Adrenal gland (tissue), 9 donors: ENCODE measurements at regions not wholly inside any gene's neighbourhood (a gene's known extent, or its start where the extent isn't known, plus 50 kb on each side); places are given as distances from the start of the nearest gene placed in this dataset.
"Not testable (repeated sequence)": the region's sequence is repeated elsewhere in the genome, so short reads cannot be mapped to it uniquely, and the experiment has no call there.

ENCODE experiments used
- DNase-seq, 7 donors: peaks; one replicate each; pipeline ENCODE4 v3.0.0-alpha.2; 2019 to 2020
- H3K27ac ChIP-seq, 5 donors: fragments of 200-600 bp; sonication (generic) in 4 of 5; 1 replicate in 3 of 5; 2 replicates in 2 of 5; pipeline versions ENCODE4 v1.5.1 to v1.8.0; 2016 to 2020; ENCODE audit warnings: mild to moderate bottlenecking in 1 of 5
- H3K27me3 ChIP-seq: fragments of 200-600 bp; 2 replicates; pipeline ENCODE4 v1.8.0; 2021
- H3K36me3 ChIP-seq, 2 donors: fragments of 200-600 bp; replicated peaks in 1 of 2; 1 replicate in 1 of 2; 2 replicates in 1 of 2; pipeline versions ENCODE4 v1.5.1 to v1.8.0; 2018 to 2022
- H3K4me1 ChIP-seq, 2 donors: fragments of 200-600 bp; replicated peaks in 1 of 2; 1 replicate in 1 of 2; 2 replicates in 1 of 2; pipeline versions ENCODE4 v1.5.1 to v1.8.0; 2018 to 2021
- H3K4me3 ChIP-seq, 4 donors: fragments of 200-600 bp; sonication (generic) in 3 of 4; one replicate each; pipeline ENCODE4 v1.5.1; 2016 to 2018
- H3K9me3 ChIP-seq, 3 donors: fragments of 200-600 bp; sonication (generic) in 1 of 3; replicated peaks in 1 of 3; 1 replicate in 2 of 3; 2 replicates in 1 of 3; pipeline versions ENCODE4 v1.5.1 to v1.8.0; 2016 to 2021
- POLR2A ChIP-seq, 2 donors: fragments of 450-650 bp; IDR thresholded peaks; one replicate each; pipeline ENCODE4 v1.6.1; 2017; ENCODE audit warnings: antibody characterized with exemption in 2 of 2, mild to moderate bottlenecking in 2 of 2, moderate library complexity in 1 of 2
- WGBS, 4 donors: extraction: QIAGEN DNeasy Blood & Tissue Kit in 2 of 4; methylation state at CpG; one replicate each; pipeline versions ENCODE4 v1.1.5 to v1.1.7; 2013 to 2017; 5-methylcytosine and 5-hydroxymethylcytosine counted together
- intact Hi-C, 2 donors: fragments of 100-400 bp; cut with DNase I; formaldehyde crosslinking; loops; one replicate each; pipeline versions ENCODE4 v1.14.1 to v1.15.0; 2022 to 2023
- TF ChIP-seq, protein P1 (sequence below), 6 experiments: fragments of 450-650 bp in 4 of 6; fragments of 200-600 bp in 2 of 6; sonication (generic) in 1 of 6; IDR thresholded peaks; 1 replicate in 5 of 6; 2 replicates in 1 of 6; pipeline versions ENCODE4 v1.5.1 to v1.8.0; 2016 to 2021; ENCODE audit warnings: antibody characterized with exemption in 6 of 6, mild to moderate bottlenecking in 2 of 6, moderate library complexity in 1 of 6
- donor health status: healthy with polysubstance abuse.
- donor health status: Bipolar disorder and iron deficiency.
- donor health status: DM: yes; HTN: yes; CAD: no.
- donor health status: DM: no; HTN: no; CAD: no.
- donor health status: DM: no; HTN: no; CAD: no.

GRCh38 chr4:38386654-38387188 is 277.3 kb upstream of the KLF3 start:
- no peak overlapping the region for H3K4me3 ChIP-seq
- no peaks in the 10 kb centered on the region for H3K27me3 ChIP-seq
- intact Hi-C loops = no loop called here
- no peak for TF ChIP-seq POLR2A (IDR thresholded peaks at IDR 0.05)
- TF ChIP-seq, protein P1, sequence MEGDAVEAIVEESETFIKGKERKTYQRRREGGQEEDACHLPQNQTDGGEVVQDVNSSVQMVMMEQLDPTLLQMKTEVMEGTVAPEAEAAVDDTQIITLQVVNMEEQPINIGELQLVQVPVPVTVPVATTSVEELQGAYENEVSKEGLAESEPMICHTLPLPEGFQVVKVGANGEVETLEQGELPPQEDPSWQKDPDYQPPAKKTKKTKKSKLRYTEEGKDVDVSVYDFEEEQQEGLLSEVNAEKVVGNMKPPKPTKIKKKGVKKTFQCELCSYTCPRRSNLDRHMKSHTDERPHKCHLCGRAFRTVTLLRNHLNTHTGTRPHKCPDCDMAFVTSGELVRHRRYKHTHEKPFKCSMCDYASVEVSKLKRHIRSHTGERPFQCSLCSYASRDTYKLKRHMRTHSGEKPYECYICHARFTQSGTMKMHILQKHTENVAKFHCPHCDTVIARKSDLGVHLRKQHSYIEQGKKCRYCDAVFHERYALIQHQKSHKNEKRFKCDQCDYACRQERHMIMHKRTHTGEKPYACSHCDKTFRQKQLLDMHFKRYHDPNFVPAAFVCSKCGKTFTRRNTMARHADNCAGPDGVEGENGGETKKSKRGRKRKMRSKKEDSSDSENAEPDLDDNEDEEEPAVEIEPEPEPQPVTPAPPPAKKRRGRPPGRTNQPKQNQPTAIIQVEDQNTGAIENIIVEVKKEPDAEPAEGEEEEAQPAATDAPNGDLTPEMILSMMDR (IDR thresholded peaks at IDR 0.05) = no peak
- peak overlapping the region in 3 of 5 donors; percentile 13 to 61 (median 45) for H3K27ac ChIP-seq
- no peaks in the 10 kb centered on the region for H3K36me3 ChIP-seq
- no peaks in the 10 kb centered on the region for H3K9me3 ChIP-seq
- no peak for DNase-seq
- peaks cover 36 to 66% of the 10 kb centered on the region in 2 donors for H3K4me1 ChIP-seq
- WGBS, 4 donors = 69 to 83% (median 71%) methylated on average over 2 of the region's 2 CpGs

- Histone ChIP-seq H3K4me3 (no peak overlapping the region), H3K27ac (peak overlapping the region in 3 of 5 donors; percentile 13 to 61 (median 19)), H3K36me3 (no peaks in the 10 kb centered on the region), H3K4me1 (peaks cover 30 to 59% of the 10 kb centered on the region in 2 donors), H3K27me3 (no peaks in the 10 kb centered on the region), H3K9me3 (no peaks in the 10 kb centered on the region)
- DNase-seq = peak; percentile 51 to 85 (median 83)
- TF ChIP-seq POLR2A (IDR thresholded peaks at IDR 0.05) = no peak
- TF ChIP-seq, protein P1 (IDR thresholded peaks at IDR 0.05) = no peak
- WGBS, 4 donors = 46 to 82% (median 65%) methylated on average over 1 of the region's 1 CpG
- intact Hi-C loops = no loop called here
These were observed 276.7 kb upstream of the KLF3 start for GRCh38 chr4:38387348-38387747.

- Histone ChIP-seq H3K9me3 (no peaks in the 10 kb centered on the region), H3K27me3 (no peaks in the 10 kb centered on the region), H3K4me1 (peaks cover 30 to 56% of the 10 kb centered on the region in 2 donors), H3K27ac (peak overlapping the region in 2 of 5 donors; percentile 23 to 61), H3K36me3 (no peaks in the 10 kb centered on the region), H3K4me3 (no peak overlapping the region)
- intact Hi-C loops = no loop called here
- peak in 1 of 7 donors; percentile 10 for DNase-seq
- TF ChIP-seq, protein P1 (IDR thresholded peaks at IDR 0.05) = no peak
- TF ChIP-seq POLR2A (IDR thresholded peaks at IDR 0.05) = no peak
- WGBS, 4 donors = 75 to 85% (median 81%) methylated on average over 5 of the region's 5 CpGs
These were observed 276.2 kb upstream of the KLF3 start for GRCh38 chr4:38387819-38388218.

GRCh38 chr4:38388907-38389306 is 275.1 kb upstream of the KLF3 start:
- H3K36me3 ChIP-seq, intact Hi-C loops, H3K9me3 ChIP-seq, H3K27ac ChIP-seq, H3K4me3 ChIP-seq, H3K27me3 ChIP-seq, DNase-seq: not testable (repeated sequence)
- H3K4me1 ChIP-seq = peaks cover 24 to 46% of the 10 kb centered on the region in 2 donors
- WGBS, 4 donors = 0 to 97% (median 51%) methylated on average over 1 of the region's 1 CpG

DNA sequence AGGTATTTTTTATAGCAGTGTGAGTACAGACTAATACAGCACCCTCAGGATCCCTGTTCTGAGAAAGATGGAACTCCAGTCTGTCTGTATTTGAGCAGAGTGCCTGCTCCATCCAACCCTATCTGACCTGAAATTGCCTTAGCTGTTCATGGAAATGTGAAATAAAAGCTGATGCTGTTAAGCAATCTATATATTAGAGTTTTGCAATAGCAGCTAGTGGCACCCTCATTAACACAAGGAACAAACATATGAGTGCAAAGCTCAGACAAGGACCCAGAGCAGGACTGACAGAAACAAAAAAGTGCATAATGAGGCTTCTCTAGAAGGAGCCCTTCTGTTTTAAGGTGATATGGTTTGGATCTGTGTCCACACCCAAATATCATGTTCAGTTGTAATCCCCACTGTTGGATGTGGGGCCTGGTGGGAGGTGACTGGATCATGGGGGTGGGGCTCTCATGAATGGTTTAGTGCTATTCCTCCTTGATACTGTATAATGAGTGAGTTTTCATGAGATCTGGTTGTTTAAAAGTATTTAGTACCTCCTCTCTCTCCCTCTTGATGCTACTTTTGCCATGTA is 272.9 kb upstream of the KLF3 start:
- no peak overlapping the region for H3K27ac ChIP-seq
- H3K27me3 ChIP-seq = no peaks in the 10 kb centered on the region
- no peak overlapping the region for H3K4me3 ChIP-seq
- no peaks in the 10 kb centered on the region for H3K36me3 ChIP-seq
- no peaks in the 10 kb centered on the region for H3K9me3 ChIP-seq
- no peak for DNase-seq
- peaks cover 10 to 25% of the 10 kb centered on the region in 2 donors for H3K4me1 ChIP-seq
- no peak for TF ChIP-seq POLR2A (IDR thresholded peaks at IDR 0.05)
- TF ChIP-seq, protein P1 (IDR thresholded peaks at IDR 0.05) = no peak
- intact Hi-C loops = no loop called here
